ENCODE measurements at regions not wholly inside any gene's neighbourhood (a gene's known extent, or its start where the extent isn't known, plus 50 kb on each side); places are given as distances from the start of the nearest gene placed in this dataset.

DNA sequence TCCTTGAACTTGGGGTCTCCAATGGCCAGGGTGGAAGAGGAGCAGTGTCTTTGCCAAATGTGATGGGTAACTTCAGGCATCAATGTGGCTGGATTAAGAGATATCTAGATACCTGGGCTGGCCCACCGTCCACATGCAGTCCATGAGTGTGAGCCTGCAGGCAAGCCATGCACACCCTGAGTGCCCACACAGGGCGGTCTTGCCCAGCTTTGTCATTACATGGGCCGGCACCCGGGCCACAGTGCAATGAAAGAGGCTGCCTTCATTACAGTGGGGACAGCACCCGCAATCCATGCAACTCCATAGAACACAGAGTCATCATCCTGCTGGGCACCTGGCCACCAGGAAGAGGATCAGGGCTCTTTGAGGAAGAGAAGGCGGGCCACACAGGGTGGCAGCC lies 263.8 kb upstream of the IRX1 start:
- H3K36me3 Mint-ChIP-seq = no peaks in the 10 kb centered on the region
- ChIA-PET POLR2A (no interaction called here), CTCF (no interaction called here)
- DNase-seq (ENCODE audit: low spot score) = no peak
- peaks cover 4% of the 10 kb centered on the region; the same call in 1 of the 2 replicates for H3K4me1 Mint-ChIP-seq
- no peak overlapping the region for H3K27ac Mint-ChIP-seq
- TF ChIP-seq TEAD1 (CRISPR knock-in tag; IDR thresholded peaks at IDR 0.05) (no peak), NFYB (CRISPR knock-in tag; conservative IDR thresholded peaks at IDR 0.05; ENCODE audit: low read depth) (no peak), ETV6 (CRISPR knock-in tag; IDR thresholded peaks at IDR 0.05) (no peak), FOXJ3 (CRISPR knock-in tag; IDR thresholded peaks at IDR 0.05; ENCODE audit: borderline replicate concordance) (no peak), GRHL2 (CRISPR knock-in tag; IDR thresholded peaks at IDR 0.05; ENCODE audit: insufficient replicate concordance, severe bottlenecking) (no peak), MYBL2 (CRISPR knock-in tag; IDR thresholded peaks at IDR 0.05) (no peak), SOX15 (CRISPR knock-in tag; IDR thresholded peaks at IDR 0.05) (no peak), CREM (CRISPR knock-in tag; IDR thresholded peaks at IDR 0.05) (no peak)
- TF ChIP-seq, protein P1, sequence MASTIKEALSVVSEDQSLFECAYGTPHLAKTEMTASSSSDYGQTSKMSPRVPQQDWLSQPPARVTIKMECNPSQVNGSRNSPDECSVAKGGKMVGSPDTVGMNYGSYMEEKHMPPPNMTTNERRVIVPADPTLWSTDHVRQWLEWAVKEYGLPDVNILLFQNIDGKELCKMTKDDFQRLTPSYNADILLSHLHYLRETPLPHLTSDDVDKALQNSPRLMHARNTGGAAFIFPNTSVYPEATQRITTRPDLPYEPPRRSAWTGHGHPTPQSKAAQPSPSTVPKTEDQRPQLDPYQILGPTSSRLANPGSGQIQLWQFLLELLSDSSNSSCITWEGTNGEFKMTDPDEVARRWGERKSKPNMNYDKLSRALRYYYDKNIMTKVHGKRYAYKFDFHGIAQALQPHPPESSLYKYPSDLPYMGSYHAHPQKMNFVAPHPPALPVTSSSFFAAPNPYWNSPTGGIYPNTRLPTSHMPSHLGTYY (CRISPR knock-in tag; IDR thresholded peaks at IDR 0.05) = no peak
- TF ChIP-seq, protein P2, sequence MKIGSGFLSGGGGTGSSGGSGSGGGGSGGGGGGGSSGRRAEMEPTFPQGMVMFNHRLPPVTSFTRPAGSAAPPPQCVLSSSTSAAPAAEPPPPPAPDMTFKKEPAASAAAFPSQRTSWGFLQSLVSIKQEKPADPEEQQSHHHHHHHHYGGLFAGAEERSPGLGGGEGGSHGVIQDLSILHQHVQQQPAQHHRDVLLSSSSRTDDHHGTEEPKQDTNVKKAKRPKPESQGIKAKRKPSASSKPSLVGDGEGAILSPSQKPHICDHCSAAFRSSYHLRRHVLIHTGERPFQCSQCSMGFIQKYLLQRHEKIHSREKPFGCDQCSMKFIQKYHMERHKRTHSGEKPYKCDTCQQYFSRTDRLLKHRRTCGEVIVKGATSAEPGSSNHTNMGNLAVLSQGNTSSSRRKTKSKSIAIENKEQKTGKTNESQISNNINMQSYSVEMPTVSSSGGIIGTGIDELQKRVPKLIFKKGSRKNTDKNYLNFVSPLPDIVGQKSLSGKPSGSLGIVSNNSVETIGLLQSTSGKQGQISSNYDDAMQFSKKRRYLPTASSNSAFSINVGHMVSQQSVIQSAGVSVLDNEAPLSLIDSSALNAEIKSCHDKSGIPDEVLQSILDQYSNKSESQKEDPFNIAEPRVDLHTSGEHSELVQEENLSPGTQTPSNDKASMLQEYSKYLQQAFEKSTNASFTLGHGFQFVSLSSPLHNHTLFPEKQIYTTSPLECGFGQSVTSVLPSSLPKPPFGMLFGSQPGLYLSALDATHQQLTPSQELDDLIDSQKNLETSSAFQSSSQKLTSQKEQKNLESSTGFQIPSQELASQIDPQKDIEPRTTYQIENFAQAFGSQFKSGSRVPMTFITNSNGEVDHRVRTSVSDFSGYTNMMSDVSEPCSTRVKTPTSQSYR (CRISPR knock-in tag; IDR thresholded peaks at IDR 0.05) = no peak
- TF ChIP-seq, protein P3, sequence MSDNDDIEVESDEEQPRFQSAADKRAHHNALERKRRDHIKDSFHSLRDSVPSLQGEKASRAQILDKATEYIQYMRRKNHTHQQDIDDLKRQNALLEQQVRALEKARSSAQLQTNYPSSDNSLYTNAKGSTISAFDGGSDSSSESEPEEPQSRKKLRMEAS (CRISPR knock-in tag; IDR thresholded peaks at IDR 0.05) = no peak
- no peak overlapping the region for H3K4me3 Mint-ChIP-seq
- peaks cover 6% of the 10 kb centered on the region; the same call in 1 of the 2 replicates for H3K9me3 Mint-ChIP-seq
- ATAC-seq = no peak
- no peaks in the 10 kb centered on the region for H3K27me3 Mint-ChIP-seq (ENCODE audit: low read depth)

DNA sequence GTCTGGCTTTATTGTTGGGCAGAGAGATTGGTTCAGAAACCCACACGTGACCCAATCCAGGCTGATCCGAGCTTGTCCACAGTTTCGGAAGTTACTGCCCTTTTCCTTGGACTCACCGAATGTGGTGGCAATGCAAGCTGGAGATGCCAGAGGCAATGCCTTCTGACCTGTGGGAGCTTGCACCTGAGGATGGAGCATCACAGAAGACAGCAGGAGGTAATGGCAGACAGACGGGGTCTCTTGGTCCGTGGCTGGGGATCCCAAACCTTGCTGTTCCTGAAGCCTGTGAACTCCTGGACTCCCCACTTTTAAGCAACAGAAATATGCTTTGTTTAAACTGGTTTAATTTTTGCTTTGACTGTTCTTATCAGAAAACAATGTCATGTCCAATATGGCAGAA lies 265.2 kb upstream of the IRX1 start:
- ATAC-seq = no peak
- POLR2A ChIA-PET = no interaction called here
- Mint-ChIP-seq H3K36me3 (no peaks in the 10 kb centered on the region), H3K27ac (no peak overlapping the region), H3K4me3 (no peak overlapping the region), H3K9me3 (peaks cover 6% of the 10 kb centered on the region; the same call in 1 of the 2 replicates), H3K4me1 (peaks cover 17% of the 10 kb centered on the region), H3K27me3 (ENCODE audit: low read depth) (no peaks in the 10 kb centered on the region)
- CTCF ChIA-PET = no interaction called here
- no peak for DNase-seq (ENCODE audit: low spot score)
- no peak for TF ChIP-seq NFE2L1 (CRISPR knock-in tag; IDR thresholded peaks at IDR 0.05)
- TF ChIP-seq, protein P4, sequence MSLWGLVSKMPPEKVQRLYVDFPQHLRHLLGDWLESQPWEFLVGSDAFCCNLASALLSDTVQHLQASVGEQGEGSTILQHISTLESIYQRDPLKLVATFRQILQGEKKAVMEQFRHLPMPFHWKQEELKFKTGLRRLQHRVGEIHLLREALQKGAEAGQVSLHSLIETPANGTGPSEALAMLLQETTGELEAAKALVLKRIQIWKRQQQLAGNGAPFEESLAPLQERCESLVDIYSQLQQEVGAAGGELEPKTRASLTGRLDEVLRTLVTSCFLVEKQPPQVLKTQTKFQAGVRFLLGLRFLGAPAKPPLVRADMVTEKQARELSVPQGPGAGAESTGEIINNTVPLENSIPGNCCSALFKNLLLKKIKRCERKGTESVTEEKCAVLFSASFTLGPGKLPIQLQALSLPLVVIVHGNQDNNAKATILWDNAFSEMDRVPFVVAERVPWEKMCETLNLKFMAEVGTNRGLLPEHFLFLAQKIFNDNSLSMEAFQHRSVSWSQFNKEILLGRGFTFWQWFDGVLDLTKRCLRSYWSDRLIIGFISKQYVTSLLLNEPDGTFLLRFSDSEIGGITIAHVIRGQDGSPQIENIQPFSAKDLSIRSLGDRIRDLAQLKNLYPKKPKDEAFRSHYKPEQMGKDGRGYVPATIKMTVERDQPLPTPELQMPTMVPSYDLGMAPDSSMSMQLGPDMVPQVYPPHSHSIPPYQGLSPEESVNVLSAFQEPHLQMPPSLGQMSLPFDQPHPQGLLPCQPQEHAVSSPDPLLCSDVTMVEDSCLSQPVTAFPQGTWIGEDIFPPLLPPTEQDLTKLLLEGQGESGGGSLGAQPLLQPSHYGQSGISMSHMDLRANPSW (CRISPR knock-in tag; conservative IDR thresholded peaks at IDR 0.05; ENCODE audit: low read depth) = no peak
- TF ChIP-seq ELF4 (CRISPR knock-in tag; IDR thresholded peaks at IDR 0.05; ENCODE audit: low read depth) = no peak
- no peak for TF ChIP-seq JAZF1 (CRISPR knock-in tag; IDR thresholded peaks at IDR 0.05)
- TF ChIP-seq FOXK1 (CRISPR knock-in tag; IDR thresholded peaks at IDR 0.05) = no peak
- TF ChIP-seq, protein P5, sequence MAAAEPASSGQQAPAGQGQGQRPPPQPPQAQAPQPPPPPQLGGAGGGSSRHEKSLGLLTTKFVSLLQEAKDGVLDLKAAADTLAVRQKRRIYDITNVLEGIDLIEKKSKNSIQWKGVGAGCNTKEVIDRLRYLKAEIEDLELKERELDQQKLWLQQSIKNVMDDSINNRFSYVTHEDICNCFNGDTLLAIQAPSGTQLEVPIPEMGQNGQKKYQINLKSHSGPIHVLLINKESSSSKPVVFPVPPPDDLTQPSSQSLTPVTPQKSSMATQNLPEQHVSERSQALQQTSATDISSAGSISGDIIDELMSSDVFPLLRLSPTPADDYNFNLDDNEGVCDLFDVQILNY (CRISPR knock-in tag; IDR thresholded peaks at IDR 0.05) = no peak
- TF ChIP-seq RORB (CRISPR knock-in tag; IDR thresholded peaks at IDR 0.05) = no peak
- TF ChIP-seq, protein P6, sequence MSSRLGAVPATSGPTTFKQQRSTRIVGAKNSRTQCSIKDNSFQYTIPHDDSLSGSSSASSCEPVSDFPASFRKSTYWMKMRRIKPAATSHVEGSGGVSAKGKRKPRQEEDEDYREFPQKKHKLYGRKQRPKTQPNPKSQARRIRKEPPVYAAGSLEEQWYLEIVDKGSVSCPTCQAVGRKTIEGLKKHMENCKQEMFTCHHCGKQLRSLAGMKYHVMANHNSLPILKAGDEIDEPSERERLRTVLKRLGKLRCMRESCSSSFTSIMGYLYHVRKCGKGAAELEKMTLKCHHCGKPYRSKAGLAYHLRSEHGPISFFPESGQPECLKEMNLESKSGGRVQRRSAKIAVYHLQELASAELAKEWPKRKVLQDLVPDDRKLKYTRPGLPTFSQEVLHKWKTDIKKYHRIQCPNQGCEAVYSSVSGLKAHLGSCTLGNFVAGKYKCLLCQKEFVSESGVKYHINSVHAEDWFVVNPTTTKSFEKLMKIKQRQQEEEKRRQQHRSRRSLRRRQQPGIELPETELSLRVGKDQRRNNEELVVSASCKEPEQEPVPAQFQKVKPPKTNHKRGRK (CRISPR knock-in tag; IDR thresholded peaks at IDR 0.05; ENCODE audit: borderline replicate concordance) = no peak
- TF ChIP-seq, protein P7, sequence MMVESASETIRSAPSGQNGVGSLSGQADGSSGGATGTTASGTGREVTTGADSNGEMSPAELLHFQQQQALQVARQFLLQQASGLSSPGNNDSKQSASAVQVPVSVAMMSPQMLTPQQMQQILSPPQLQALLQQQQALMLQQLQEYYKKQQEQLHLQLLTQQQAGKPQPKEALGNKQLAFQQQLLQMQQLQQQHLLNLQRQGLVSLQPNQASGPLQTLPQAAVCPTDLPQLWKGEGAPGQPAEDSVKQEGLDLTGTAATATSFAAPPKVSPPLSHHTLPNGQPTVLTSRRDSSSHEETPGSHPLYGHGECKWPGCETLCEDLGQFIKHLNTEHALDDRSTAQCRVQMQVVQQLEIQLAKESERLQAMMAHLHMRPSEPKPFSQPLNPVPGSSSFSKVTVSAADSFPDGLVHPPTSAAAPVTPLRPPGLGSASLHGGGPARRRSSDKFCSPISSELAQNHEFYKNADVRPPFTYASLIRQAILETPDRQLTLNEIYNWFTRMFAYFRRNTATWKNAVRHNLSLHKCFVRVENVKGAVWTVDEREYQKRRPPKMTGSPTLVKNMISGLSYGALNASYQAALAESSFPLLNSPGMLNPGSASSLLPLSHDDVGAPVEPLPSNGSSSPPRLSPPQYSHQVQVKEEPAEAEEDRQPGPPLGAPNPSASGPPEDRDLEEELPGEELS (CRISPR knock-in tag; IDR thresholded peaks at IDR 0.05) = no peak
- TF ChIP-seq, protein P8, sequence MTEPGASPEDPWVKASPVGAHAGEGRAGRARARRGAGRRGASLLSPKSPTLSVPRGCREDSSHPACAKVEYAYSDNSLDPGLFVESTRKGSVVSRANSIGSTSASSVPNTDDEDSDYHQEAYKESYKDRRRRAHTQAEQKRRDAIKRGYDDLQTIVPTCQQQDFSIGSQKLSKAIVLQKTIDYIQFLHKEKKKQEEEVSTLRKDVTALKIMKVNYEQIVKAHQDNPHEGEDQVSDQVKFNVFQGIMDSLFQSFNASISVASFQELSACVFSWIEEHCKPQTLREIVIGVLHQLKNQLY (CRISPR knock-in tag; IDR thresholded peaks at IDR 0.05) = no peak
- TF ChIP-seq, protein P9, sequence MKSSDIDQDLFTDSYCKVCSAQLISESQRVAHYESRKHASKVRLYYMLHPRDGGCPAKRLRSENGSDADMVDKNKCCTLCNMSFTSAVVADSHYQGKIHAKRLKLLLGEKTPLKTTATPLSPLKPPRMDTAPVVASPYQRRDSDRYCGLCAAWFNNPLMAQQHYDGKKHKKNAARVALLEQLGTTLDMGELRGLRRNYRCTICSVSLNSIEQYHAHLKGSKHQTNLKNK (CRISPR knock-in tag; IDR thresholded peaks at IDR 0.05) = no peak
- no peak for TF ChIP-seq SMAD3 (CRISPR knock-in tag; IDR thresholded peaks at IDR 0.05; ENCODE audit: borderline replicate concordance)
- TF ChIP-seq ESRRA (CRISPR knock-in tag; IDR thresholded peaks at IDR 0.05; ENCODE audit: borderline replicate concordance) = no peak

Measured in WTC11 (cell line).